Suppressor macrophage treated with lipopolysaccharide for 1 hour (primary cell): ENCODE measurements at regions not wholly inside any gene's neighbourhood (a gene's known extent, or its start where the extent isn't known, plus 50 kb on each side); places are given as distances from the start of the nearest gene placed in this dataset.
"Not testable (repeated sequence)": the region's sequence is repeated elsewhere in the genome, so short reads cannot be mapped to it uniquely, and the experiment has no call there.

Source experiments
- DNase-seq, 3 donors: peaks; one replicate each; pipeline ENCODE4 v3.0.0-alpha.2; 2020 to 2022

DNA sequence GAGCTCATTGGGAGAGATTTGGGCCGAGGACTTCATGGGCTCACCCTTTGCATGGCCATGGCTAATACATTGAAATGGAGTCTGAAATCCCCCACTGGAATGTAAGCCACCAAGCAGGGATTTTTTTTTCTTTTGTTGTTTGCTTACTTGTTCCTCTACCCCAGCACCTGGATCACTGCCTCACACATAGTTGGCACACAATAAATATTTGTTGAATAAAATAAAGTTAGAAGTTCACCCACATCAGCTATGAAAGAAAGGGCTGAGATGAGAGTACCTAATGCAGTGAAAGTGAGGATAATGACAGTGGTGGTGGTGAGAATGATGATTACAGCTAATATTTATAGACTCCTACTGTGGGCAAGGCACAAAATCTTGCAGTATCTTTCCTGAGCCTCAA, 98.1 kb upstream of the ANXA1 start:
- no peak for DNase-seq

DNA sequence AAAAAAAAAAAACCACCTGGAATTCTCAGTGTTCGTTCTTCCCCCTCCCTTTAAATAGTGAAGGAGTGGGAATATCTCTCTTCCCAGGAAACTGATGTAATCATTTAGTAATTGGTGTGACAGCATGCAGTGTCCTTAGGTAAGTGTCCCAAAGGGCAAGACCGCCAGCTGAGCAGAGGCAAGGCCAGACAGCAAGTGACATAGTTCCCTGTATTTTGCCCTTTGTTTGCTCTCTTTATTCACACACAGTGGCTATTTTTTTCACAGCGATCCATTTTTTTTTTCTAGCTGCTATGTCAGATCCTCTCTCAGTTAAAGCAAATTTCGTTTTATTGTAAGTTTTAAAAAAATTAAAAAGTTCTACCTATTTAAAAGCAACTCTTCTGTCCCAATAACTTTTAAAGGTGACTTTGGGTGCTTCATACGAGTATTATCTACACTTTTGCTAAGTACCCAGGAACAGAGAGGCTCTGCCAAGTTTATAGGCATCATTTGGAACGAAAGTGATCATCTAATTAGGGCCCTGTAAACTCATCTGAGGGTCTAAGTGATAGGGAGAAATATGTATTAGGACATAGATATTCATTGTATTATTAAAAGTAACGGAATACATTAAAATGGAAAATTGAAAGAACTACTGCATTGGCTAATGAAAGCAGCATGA, 98.2 kb upstream of the ALDH1A1 start:
- no peak for DNase-seq

DNA sequence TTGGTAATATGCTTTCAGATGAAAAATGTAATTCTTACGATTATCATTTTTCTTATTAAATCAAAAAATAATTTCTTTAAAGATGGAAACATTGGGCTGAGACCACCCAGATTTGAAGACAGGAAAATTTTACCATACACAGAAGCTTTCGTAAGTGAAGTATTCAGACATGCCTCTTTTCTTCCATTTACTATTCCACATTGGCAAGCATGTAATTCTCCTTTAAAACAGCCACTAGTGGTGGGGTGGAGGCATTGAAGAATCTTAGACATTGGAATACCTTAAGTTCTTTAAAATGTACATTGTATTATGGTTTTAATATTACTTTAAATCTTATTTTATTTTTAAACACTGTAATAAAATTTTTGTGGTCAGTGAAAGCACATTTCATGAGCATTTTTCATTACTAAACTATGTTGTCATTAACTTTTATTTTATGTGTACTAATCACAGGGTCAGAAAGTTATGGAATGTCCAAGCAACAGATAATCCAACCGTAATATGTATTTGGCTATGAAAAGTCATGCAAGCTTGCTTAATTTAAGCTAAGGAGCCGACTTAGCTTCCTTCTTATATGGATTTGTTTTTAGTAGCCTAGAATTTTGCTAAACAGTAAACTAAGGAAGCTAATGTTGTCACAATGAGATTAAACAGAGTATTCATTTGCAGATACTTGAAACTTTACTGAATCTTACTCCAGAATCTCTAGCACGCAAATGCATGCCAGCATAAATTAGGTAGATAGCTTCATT, 97.4 kb upstream of the ALDH1A1 start:
- DNase-seq = no peak

DNA sequence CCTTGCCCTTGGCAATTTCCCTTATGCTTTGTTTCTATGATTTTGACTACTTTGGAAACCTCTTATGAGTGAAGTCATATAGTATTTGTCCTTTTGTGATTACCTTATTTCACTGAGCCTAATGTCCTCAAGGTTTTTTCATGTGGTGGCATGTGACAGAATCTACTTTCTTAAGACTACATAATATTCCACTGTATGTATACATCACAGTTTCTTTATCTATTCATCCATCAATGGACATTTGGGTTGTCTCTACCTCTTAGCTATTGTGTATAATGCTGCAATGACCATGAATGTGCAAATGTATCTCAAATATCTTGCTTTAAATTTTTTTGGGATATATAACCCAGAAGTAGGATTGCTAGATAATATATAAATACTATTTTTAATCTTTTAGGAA, 96.4 kb upstream of the ALDH1A1 start:
- DNase-seq = no peak

DNA sequence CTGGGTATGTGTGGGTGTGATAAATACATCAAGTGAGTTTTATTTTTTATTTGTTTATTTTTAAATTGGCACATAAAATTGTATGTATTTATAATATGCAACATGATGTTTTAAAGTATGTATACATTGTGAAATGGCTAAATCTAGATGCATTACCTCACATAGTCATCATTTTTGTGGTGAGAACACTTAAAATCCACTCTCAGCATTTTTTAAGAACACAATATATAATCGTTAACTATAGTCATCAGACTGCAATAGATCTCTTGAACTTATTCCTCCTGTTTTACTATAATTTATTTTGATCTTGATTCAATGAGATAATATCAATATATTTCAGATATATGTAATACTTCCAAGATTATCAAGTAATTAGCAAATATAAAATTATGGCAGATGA, 93.9 kb upstream of the ALDH1A1 start:
- no peak for DNase-seq

DNA sequence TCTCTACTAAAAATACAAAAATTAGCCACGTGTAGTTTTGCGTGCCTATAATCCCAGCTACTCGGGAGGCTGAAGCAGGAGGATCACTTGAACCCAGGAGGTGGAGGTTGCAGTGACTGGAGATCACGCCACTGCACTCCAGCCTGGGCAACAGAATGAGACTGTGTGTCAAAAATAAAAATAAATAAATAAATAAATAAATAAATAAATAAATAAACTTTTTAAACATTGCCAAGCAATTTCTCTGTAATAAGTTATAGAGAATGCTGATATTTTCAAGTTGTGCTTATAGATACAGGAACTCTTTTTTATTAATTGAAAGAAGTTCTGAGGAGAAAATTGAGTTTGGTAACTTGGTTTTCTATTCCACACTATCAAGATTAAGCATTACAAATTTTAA, 91.9 kb upstream of the ALDH1A1 start:
- DNase-seq = not testable (repeated sequence)

DNA sequence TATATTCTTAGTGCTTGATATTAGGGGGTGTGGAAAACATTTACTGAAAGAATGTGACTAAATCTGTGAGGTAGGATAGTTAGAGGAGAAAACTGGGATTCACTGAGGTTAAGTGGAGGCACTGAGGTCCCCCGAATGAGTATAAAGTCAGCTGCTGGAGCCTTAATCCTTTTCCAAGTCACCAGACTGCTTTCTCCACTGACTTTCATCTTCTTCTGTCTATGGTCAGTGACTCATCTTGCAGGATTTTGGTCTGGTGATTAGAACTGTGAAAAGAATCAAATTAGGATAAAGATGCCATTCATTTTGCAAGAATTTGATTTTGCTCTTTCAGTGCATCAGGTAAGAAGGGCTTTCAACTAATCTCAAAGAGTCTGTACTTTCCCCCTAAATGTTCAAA, 89.3 kb upstream of the ALDH1A1 start:
- no peak for DNase-seq

DNA sequence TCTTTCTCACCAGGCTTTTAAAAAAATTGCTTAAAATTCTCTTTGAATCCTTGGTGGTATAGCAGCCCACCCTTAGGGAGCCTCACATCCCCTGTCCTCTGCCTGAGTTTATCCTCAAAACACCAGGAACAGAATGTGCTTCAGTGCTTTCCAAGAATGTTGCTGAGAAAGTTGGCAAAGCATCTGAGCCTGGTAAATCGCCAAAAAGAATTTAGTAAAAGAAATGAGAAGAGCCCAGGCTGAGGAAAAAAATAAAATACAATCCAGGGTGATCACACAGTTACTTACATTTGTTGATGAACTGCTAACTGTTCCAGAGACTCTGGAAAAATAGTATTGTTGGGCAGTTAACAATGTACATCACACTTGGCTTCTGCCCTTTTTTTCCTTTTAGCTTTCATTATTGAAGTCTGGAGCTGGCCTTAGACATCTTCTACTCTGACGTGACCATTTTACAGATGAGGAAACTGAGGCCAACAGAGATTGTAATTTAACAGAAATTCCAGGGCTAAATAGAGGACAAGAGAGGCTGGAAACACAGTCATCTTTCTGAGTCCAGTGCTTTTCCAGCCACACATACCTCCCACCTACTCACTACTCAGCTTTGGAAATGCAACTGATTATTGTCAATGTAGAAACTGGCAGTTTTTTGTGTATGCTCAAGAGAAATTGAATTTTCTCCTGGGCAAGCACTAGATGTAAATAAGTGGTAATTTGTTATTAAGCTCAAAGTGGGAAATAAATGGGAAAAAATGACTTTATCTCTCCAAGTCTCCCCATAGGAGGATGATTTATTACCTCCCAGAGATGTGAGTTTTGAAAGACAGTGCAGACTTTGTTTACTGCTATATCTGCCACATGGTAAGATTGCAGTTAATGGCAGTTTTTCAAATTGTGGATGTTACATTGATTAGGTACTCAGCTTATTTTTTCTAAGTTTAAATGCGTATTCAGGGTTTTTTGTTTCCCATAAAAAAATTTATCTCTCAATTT, 86.7 kb upstream of the ALDH1A1 start:
- DNase-seq = no peak

DNA sequence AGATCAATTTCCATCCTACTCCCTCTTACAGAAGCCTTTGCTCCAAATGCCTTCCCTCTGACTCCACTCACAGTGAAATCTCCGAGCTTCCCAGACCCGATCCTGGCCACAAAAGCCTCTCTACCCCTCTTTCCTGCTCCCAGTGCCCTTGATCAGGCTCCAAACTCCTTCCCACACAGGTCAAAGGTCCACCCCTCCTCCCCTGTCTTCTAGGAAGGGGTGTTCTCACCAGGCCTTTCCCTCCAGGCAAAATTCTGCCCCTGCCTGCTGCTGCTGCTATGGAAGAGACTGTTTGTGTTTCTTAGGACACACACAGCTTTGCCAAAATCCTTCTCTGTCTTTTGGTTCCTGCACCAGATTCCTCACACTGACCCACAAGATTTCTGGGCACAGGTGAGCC, 85.8 kb upstream of the ALDH1A1 start:
- no peak for DNase-seq

DNA sequence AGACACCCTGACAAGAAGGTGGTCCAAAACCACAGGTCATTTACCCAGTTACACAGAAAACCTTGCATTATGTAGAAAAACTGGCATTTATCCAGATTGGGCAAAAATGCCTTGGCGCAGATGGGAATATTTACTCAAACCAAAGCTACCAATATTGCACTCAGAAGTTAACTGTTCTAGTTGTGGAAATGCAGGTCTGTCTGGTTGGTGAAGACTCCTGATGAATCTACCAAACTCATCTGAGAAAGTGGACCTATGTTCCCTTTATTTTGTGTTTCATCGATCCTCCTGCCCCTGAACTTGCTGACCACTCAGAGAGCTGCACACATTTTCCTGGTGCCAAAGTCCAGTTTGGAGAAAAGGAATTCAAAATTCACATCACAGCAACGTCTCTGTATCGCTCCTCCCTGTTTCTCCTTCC, 85.2 kb upstream of the ALDH1A1 start:
- DNase-seq = no peak

DNA sequence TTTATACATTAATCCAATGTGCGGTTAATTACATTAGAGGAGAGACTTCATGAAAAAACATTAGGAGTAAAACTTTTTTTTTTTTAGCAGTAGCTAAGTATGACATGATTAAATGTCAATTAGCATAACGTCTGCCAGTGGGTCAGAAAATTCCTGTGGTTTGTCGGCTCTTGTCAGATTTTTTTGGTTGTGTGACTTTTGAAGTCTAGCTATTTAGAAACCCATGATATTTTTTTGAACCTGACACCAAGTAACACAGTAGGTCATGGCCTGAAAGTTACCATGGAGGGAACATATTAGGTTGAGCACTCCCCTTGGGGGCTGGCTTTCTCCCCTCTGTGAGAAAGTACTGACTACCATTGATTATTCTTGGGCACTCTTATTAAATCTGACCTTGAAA, 84.8 kb upstream of the ALDH1A1 start:
- no peak for DNase-seq

DNA sequence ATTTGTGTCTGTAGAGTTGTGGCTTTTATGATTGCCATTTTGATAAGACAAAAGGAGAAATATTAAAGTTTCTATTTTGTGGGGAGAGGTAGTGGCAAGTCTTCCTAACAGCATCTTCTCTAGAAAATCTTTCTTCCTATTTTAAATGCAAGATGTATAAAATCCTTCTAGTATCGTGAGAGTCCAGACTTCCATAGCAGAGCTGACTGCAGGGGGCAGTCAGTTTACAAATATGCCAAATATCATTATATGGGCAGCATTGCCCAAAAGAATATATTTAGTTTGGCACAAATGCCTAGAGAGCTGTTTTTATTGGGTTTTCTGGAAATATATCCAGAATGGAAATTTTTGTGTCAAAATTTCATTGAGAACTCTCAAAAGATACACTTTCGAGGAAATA, 82.1 kb upstream of the ALDH1A1 start:
- DNase-seq = no peak

DNA sequence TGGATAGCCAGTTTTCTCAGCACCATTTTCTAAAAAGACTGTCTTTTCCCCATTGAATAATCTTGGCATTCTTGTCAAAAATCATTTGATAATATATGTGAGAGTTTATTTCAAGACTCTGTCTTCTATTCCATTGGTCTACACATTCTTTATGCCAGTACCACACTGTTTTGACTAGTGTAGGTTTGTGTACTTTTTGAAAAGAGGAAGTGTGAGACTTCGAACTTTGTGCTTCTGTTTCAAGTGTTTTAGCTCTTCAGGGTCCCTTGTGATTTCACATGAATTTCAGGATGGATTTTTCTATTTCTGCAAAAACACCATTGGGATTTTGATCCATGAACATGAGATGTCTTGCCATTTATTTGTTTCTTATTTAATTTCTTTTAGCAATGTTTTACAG, 78.5 kb upstream of the ALDH1A1 start:
- DNase-seq = no peak

DNA sequence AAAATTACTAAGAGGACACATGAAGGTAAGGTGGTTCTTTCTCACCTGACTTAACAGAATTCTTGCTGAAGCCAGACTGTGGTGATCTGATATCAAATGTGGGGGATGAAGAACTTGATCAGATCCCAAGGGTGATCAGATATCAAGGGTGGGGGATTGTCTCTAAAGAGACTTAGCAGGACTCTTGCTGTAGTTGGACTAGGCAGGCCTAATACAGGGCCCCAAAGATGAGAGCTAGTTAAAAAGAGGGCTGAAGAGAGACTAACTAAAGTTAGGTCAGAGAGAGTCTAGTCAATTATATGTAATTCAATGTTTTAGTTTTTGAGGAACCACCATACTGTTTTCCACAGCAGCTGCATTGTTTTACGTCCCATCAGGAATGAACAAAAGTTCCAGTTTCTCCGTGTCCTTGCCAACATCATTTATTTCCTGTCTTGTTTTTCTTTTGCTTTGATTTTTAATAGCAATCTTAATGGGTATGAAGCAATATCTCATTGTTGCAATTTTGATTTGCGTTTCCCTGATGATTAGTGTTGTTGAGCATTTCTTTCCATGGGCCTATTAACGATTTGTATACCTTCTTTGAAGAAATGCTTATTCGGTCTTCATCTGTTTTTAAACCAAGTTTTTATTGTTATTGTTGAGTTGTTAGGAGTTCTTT, 77.6 kb upstream of the ALDH1A1 start:
- DNase-seq = no peak

DNA sequence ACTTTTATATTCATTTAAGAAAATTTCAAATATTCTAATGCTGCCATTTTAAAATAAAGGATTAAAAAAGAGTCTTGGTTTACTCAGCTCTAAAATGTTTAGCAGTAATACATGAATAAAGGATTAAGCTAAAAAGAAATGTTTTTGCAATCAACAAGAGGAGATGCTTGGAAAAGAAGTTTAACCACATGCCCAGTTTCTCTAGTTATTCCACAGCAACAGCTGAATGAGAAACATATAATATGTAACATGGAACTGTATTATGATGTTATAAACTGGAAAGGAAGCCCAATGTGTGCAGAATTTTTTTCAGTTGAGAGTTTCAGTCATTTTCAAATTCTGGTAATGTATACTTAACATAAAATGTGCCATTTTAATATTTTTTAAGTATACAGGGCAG, 76.5 kb upstream of the ALDH1A1 start:
- no peak for DNase-seq

DNA sequence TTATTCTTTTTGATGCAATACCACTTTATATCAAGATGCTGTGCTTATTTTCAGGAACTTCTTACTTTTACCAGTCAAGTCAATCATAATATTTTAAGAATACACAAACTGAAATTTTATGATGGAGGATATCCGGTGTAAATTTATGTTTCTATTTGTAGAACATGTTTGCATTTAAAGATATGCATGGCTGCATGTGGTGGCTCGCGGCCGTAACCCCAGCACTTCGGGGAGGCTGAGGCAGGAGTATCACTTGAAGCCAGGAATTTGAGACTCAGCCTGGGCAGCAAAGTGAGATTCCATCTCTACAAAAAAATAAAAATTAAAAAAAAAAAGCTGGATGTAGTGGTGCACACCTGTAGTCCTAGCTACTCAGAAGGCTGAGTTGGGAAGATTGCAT, 73.5 kb upstream of the ALDH1A1 start:
- no peak for DNase-seq

DNA sequence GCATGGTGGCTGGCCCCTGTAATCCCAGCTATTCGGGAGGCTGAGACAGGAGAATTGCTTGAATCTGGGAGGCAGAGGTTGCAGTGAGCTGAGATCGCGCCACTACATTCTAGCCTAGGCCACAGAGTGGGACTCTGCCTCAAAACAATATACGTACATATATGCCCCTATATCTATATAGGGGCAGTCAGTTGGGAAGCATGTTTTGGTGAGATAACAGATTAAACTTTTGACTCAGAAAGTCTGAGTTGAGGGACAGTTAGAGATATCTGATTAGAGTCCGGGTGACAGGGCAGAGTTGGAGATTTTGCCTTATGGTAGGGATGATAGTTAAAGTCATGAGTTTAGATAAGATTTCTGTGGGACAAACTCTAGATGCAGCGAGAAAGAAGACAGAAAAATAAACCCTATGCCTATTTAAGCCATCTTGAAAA, 71.8 kb upstream of the ALDH1A1 start:
- DNase-seq = no peak

DNA sequence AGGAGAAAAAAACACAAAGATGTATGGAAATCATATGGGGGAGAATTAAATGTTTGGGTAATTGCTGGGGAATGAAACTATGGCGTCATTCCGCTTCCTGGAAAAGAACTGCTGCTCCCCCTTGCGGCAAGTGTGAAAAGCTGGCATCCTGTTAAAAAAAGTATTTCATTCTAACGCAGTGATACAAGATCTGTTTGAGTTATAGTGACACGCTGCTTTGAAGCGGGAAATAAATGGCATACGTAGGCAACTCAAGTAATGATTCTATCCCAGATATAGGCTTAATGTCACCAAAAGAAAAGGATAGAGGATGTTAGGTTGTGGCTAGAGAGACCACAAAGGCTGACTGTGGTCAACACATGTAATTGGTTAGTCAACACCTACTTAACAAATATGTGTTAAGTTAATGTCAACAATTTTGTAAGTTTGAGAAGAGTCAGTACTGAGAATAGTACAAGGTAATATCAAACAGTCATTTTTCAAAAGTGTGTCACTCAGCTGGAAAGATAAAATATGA, 70.2 kb upstream of the ALDH1A1 start:
- peak; percentile 72 to 82 (median 82) for DNase-seq

DNA sequence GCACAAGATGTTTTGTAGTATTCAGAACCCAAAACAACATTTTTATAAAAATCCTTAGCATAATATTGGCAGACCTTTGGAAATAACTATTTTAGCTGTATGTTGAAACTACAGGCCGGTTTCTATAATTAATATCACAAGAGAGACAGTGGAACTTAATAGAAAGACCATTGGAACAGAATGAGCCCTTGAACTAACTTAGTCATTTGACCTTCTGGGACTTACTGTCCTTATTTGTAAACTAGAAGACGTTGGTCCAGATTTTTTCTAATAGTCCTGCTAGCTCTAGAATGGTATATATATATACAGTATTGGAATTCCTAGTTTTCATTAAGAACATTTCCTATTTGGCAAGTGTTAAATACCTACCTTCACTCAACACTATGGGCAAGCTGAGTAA, 69.5 kb upstream of the ALDH1A1 start:
- no peak for DNase-seq

DNA sequence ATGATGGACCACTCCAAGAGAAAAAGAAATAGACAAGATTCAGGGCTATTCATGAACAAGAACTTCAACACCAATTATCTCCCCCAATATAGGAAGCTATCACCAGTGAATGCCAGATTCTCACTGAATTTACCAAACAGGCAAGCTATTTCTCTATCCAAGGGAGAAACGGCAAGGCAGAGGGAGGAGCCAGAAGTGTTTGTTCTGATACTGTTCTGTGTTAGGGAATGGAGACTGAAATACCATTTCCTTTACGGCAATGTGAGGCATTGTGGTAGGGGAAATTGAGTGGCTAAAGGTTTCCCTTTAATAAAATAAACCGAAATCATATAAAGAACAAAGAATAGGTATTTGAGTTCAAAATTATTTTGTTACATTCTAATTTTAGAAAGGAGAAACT, 68.0 kb upstream of the ALDH1A1 start:
- no peak for DNase-seq

DNA sequence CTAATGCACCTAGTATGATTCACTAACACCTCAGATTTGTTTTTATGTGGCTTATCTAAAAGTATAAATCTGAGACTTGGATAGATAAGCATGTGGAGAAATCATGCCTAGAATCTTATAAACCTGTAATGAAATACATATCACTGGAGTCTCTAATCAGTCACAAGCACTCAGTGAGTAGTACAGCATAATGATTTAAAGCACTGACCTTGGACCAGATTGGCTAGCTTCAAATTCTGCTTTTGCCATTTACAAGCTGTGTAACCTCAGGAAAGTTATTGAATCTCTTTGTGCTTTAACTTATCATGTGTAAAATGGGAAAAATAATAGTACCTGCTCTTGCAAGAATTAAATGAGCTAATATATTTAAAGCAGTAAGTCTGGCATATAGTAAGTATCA, 61.2 kb upstream of the ALDH1A1 start:
- DNase-seq = no peak

DNA sequence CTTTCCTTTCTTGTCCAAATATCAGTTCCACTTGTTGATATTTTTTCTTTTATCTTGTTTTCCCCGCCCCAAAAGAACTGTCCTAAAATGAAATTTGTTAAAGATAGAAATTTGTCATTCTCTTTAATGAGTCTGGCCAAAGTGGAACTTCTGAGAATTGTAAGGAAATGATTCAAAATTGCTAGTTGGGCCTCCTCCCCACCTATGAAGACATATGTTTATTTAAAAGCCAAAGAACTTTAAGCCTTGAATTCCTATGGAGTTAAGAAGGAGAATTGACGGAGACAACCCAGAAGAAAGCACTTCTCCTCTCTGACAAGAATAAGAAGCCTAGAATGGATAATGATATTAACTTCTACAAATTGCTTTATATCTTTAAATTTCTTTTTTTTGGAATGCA, 59.1 kb upstream of the ALDH1A1 start:
- no peak for DNase-seq
